Prostate gland (tissue), 2 donors: ENCODE measurements at regions not wholly inside any gene's neighbourhood (a gene's known extent, or its start where the extent isn't known, plus 50 kb on each side); places are given as distances from the start of the nearest gene placed in this dataset.
A peak's percentile ranks its signal among the peaks of the same experiment; 100 is the strongest.

Experiments used
- DNase-seq: peaks from one replicate; pipeline ENCODE4 v3.0.0-alpha.2; 2019; ENCODE audit warnings: low spot score
- H3K27ac ChIP-seq, 2 donors: fragments of 200-600 bp; sonication (generic); 2 replicates each; pipeline ENCODE4 v1.5.1; 2017 to 2019
- H3K27me3 ChIP-seq: fragments of 200-600 bp; sonication (generic); replicated peaks from 2 replicates; pipeline ENCODE4 v1.5.1; 2019; ENCODE audit not compliant: insufficient read depth
- H3K36me3 ChIP-seq, 2 donors: fragments of 200-600 bp; sonication (generic); 1 replicate in 1 of 2; 2 replicates in 1 of 2; pipeline versions ENCODE4 v1.5.1 to v1.8.1; 2017 to 2019
- H3K4me1 ChIP-seq: fragments of 200-600 bp; sonication (generic); replicated peaks from 2 replicates; pipeline ENCODE4 v1.5.1; 2019
- H3K4me3 ChIP-seq, 2 donors: fragments of 200-600 bp; sonication (generic); 2 replicates each; pipeline ENCODE4 v1.5.1; 2017 to 2019
- H3K9me3 ChIP-seq: fragments of 200-600 bp; sonication (generic); 2 replicates; pipeline ENCODE4 v1.5.1; 2017
- CTCF ChIP-seq, 4 experiments: fragments of 200-600 bp in 2 of 4; fragments of 450-650 bp in 2 of 4; sonication (generic) in 2 of 4; IDR thresholded peaks; 1 replicate in 3 of 4; 2 replicates in 1 of 4; pipeline ENCODE4 v1.5.1; 2016 to 2019; ENCODE audit warnings: antibody characterized with exemption in 4 of 4, mild to moderate bottlenecking in 2 of 4, moderate library complexity in 2 of 4
- POLR2A ChIP-seq: fragments of 450-650 bp; IDR thresholded peaks from one replicate; pipeline ENCODE4 v1.6.1; 2016; ENCODE audit warnings: antibody characterized with exemption, mild to moderate bottlenecking
- POLR2AphosphoS5 ChIP-seq: sonication (generic); formaldehyde crosslinking; IDR thresholded peaks from one replicate; pipeline ENCODE4 v1.6.1; 2017; ENCODE audit warnings: antibody characterized with exemption
- WGBS: methylation state at CpG from one replicate; pipeline ENCODE4 v1.1.5; 2018; 5-methylcytosine and 5-hydroxymethylcytosine counted together
- intact Hi-C: fragments of 100-400 bp; cut with DNase I; formaldehyde crosslinking; loops from one replicate; pipeline ENCODE4 v1.14.2; 2022

- intact Hi-C loops, result no loop called here
- Histone ChIP-seq H3K4me3 (no peak overlapping the region), H3K4me1 (no peaks in the 10 kb centered on the region), H3K36me3 (no peaks in the 10 kb centered on the region), H3K9me3 (no peaks in the 10 kb centered on the region), H3K27me3 (no peaks in the 10 kb centered on the region), H3K27ac (no peak overlapping the region)
- WGBS, result 72% methylated on average over 2 of the region's 2 CpGs
- TF ChIP-seq POLR2AphosphoS5, result no peak
- no peak for TF ChIP-seq CTCF (IDR thresholded peaks at IDR 0.05)
- no peak for TF ChIP-seq POLR2A
- DNase-seq, result no peak
Observed at GRCh38 chr20:21995461-21995860, 290.0 kb downstream of the PAX1 start.

GRCh38 chr20:21994203-21994602 is 288.7 kb downstream of the PAX1 start:
- no peak overlapping the region for H3K27ac ChIP-seq

DNA sequence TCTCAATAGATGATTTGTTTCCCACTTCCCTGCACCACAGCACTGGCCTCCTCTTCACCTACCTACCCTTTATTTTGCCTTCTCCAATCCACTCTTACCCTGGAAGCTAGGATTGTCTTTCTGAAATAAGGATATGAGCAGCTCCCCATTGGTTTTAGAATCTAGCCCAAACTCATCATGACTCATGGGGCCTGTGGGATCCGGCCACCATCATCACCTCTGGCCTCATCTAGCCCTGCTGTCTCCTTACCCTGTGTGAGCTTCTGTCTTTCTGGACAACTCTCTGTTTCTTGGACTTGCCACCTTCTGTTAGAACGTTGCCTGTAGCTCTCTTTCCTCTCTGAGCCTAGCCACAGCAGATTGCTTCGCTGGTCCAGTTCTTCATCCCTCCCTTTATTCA is 277.1 kb downstream of the PAX1 start:
- Histone ChIP-seq H3K9me3 (no peaks in the 10 kb centered on the region), H3K27ac (no peak overlapping the region), H3K4me3 (no peak overlapping the region), H3K27me3 (no peaks in the 10 kb centered on the region), H3K4me1 (no peaks in the 10 kb centered on the region), H3K36me3 (no peaks in the 10 kb centered on the region)
- no peak for DNase-seq
- intact Hi-C loops, result no loop called here
- WGBS, result 78% methylated on average over 3 of the region's 3 CpGs
- TF ChIP-seq POLR2A (no peak), CTCF (IDR thresholded peaks at IDR 0.05) (no peak), POLR2AphosphoS5 (no peak)

More at GRCh38 chr20:21994203-21994602, 288.7 kb downstream of the PAX1 start:
- H3K9me3 ChIP-seq, result no peaks in the 10 kb centered on the region
- intact Hi-C loops, result no loop called here
- TF ChIP-seq POLR2AphosphoS5, result peak; percentile 59
- TF ChIP-seq CTCF (IDR thresholded peaks at IDR 0.05), result no peak
- TF ChIP-seq POLR2A, result no peak
- 25% methylated on average over 2 of the region's 2 CpGs for WGBS
- no peak for DNase-seq
- no peaks in the 10 kb centered on the region for H3K4me1 ChIP-seq
- no peak overlapping the region for H3K4me3 ChIP-seq
- H3K36me3 ChIP-seq, result no peaks in the 10 kb centered on the region
- H3K27me3 ChIP-seq, result no peaks in the 10 kb centered on the region

DNA sequence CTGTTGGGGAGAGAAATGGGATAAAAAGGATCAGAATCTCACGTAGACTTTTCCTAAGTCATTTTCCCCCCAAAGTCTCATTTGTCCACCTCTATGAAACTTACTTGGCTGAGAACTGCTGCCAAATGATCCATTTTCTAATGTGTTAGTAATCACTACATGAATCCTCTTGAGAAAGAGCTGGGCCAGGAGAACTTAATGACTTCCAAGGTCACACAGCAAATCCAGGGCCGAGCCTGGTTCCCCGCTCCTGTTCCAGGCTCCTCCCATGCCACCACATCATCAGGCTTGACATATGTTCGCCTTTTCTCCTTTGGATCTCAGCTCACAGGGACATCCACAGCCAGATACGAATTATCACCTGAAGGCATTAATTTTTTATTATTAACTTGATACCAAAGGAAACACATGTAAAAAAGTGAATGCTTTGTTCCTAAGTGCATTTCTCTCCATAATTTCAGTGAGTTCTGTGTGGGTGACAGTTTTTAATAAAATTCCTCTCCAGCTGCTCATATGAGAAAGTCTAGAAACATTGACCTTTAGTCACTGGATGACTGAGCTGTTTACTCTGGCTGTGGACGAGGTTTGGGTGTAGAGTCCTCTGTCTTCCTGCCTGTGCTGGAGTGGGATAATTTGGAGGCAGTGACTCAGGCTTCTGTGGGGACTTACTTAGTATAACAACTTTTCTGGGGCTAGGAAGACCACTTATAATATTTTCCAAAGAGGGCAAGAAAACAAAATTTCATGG is 276.3 kb downstream of the PAX1 start:
- Histone ChIP-seq H3K36me3 (no peaks in the 10 kb centered on the region), H3K27ac (no peak overlapping the region), H3K27me3 (no peaks in the 10 kb centered on the region), H3K9me3 (no peaks in the 10 kb centered on the region), H3K4me3 (no peak overlapping the region), H3K4me1 (no peaks in the 10 kb centered on the region)
- TF ChIP-seq CTCF (IDR thresholded peaks at IDR 0.05), result no peak
- TF ChIP-seq POLR2A, result no peak
- no peak for TF ChIP-seq POLR2AphosphoS5
- 57% methylated on average over 6 of the region's 6 CpGs for WGBS
- no peak for DNase-seq
- intact Hi-C loops, result no loop called here

DNA sequence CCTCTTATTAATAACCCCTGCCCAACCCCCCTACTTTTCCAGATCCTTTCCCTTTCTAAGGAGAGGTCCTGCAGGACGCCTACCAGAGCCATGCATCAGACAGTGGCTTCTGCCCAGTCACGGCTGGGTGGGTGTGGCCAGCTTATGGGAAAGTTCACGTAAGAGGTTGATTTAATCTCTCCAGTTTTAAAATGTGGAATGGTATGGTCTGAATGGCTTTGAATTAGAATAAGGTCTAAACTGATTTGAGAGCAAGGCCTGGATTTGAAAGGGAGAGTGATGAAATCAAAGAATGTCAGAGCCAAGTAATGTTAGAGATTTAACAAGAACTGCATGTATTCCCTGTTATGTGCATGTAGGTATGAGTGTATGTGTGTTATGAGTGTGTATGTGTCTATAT is 275.7 kb downstream of the PAX1 start:
- DNase-seq, result no peak
- WGBS, result 40% methylated on average over 3 of the region's 3 CpGs
- H3K4me3 ChIP-seq, result no peak overlapping the region
- no peaks in the 10 kb centered on the region for H3K27me3 ChIP-seq
- no peaks in the 10 kb centered on the region for H3K4me1 ChIP-seq
- intact Hi-C loops, result no loop called here
- H3K36me3 ChIP-seq, result no peaks in the 10 kb centered on the region
- no peak for TF ChIP-seq POLR2A
- TF ChIP-seq POLR2AphosphoS5, result no peak
- no peak for TF ChIP-seq CTCF (IDR thresholded peaks at IDR 0.05)
- no peaks in the 10 kb centered on the region for H3K9me3 ChIP-seq
- no peak overlapping the region for H3K27ac ChIP-seq
